ENCODE measurements at regions not wholly inside any gene's neighbourhood (a gene's known extent, or its start where the extent isn't known, plus 50 kb on each side); places are given as distances from the start of the nearest gene placed in this dataset.

DNA sequence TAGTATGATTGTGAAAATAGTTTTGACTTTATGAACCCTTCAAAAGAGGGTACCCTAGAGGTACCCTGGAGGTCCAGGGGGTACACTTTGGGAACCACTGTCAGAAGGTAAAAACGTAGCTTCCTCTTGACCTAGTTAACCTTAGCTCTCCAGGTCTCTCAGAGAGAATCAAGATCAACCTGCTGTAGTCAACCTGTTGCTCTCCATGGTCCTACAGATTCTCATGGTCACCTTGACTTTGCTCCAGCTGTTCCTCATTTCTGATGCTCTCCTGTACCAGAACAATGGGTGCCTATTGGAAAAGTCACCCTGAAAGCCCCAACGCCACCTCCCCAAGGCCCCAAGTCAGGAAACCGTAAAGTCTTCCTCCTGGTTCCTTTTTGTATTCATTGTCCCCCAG lies 294.4 kb upstream of the CDH4 start:
- Histone ChIP-seq H3K4me1 (ENCODE audit: control insufficient read depth, insufficient read depth, low read length) (no peaks in the 10 kb centered on the region), H2BK15ac (ENCODE audit: low read depth, low read length) (no peak overlapping the region), H2AK9ac (replicated peaks; ENCODE audit: low read depth, low read length, poor library complexity) (no peak overlapping the region), H3K79me1 (ENCODE audit: low read depth in 1 of 2, low read length in 2 of 2) (no peaks in the 10 kb centered on the region), H2BK5ac (ENCODE audit: low read depth, low read length, poor library complexity, severe bottlenecking) (no peak overlapping the region), H3K9me3 (ENCODE audit: control insufficient read depth, insufficient read depth, low read length) (peaks cover 28% of the 10 kb centered on the region), H2AFZ (replicated peaks; ENCODE audit: low read length, poor library complexity) (no peak overlapping the region), H4K8ac (ENCODE audit: low read depth in 2 of 2, low read length in 2 of 2) (no peak overlapping the region), H3K4me2 (ENCODE audit: low read depth, low read length) (no peak overlapping the region), H3K27ac (ENCODE audit: insufficient read depth, low read length) (no peak overlapping the region), H4K5ac (ENCODE audit: low read depth, low read length) (no peak overlapping the region), H3K14ac (replicated peaks; ENCODE audit: low read depth, low read length) (no peak overlapping the region), H3K9me1 (ENCODE audit: insufficient read depth, low read length) (no peaks in the 10 kb centered on the region), H2BK120ac (ENCODE audit: low read depth, low read length) (no peak overlapping the region), H4K20me1 (ENCODE audit: insufficient read depth, low read length) (no peaks in the 10 kb centered on the region), H3K23ac (ENCODE audit: low read depth, low read length) (no peak overlapping the region), H3K56ac (ENCODE audit: extremely low read depth, insufficient read depth, low read length) (no peak overlapping the region), H3K4ac (ENCODE audit: low read depth, low read length) (no peak overlapping the region), H3K27me3 (ENCODE audit: control insufficient read depth, insufficient read depth, low read length) (no peaks in the 10 kb centered on the region), H2BK20ac (ENCODE audit: low read depth, low read length) (no peak overlapping the region), H3K4me3 (ENCODE audit: insufficient read depth, low read depth, low read length) (no peak overlapping the region), H4K91ac (ENCODE audit: insufficient read depth, low read depth, low read length) (no peak overlapping the region), H3K9ac (ENCODE audit: low read depth, low read length) (no peak overlapping the region), H3K18ac (ENCODE audit: low read depth, low read length) (no peak overlapping the region), H3K36me3 (ENCODE audit: control insufficient read depth, insufficient read depth, low read length) (no peaks in the 10 kb centered on the region), H2AK5ac (ENCODE audit: low read depth, low read length) (no peak overlapping the region)
- dilution Hi-C loops (cut with HindIII; ENCODE audit: low sequenced_read_pairs, unreplicated experiment) (no loop called here), intact Hi-C loops (cut with micrococcal nuclease) (no loop called here), in situ Hi-C loops (cut with MboI; ENCODE audit: low sequenced_read_pairs) (no loop called here)
- ChIA-PET CTCF (no interaction called here), POLR2A (ENCODE audit: unreplicated experiment) (no interaction called here)
- no TSS peak for BruUV-seq (replicated peaks)
- TF ChIP-seq MAFK (IDR thresholded peaks at IDR 0.05; ENCODE audit: low read depth, low read length) (no peak), POLR2A (IDR thresholded peaks at IDR 0.05; ENCODE audit: low read depth, low read length) (no peak), CTCF (conservative IDR thresholded peaks at IDR 0.05; ENCODE audit: low read depth, low read length) (no peak), CHD1 (IDR thresholded peaks at IDR 0.05; ENCODE audit: low read depth, low read length) (no peak), BHLHE40 (IDR thresholded peaks at IDR 0.05; ENCODE audit: low read depth, low read length) (no peak), MXI1 (IDR thresholded peaks at IDR 0.05; ENCODE audit: borderline replicate concordance, low read depth, low read length) (no peak), RAD21 (IDR thresholded peaks at IDR 0.05; ENCODE audit: low read length) (no peak), SMC3 (IDR thresholded peaks at IDR 0.05; ENCODE audit: low read depth, low read length) (no peak), CEBPB (IDR thresholded peaks at IDR 0.05; ENCODE audit: low read depth, low read length) (no peak), FOS (IDR thresholded peaks at IDR 0.05; ENCODE audit: low read depth, low read length) (no peak), RFX5 (IDR thresholded peaks at IDR 0.05; ENCODE audit: low read depth, low read length) (no peak), RCOR1 (IDR thresholded peaks at IDR 0.05; ENCODE audit: insufficient replicate concordance, low read length) (no peak), MAZ (IDR thresholded peaks at IDR 0.05; ENCODE audit: borderline replicate concordance, low read depth, low read length) (no peak), NFE2L2 (IDR thresholded peaks at IDR 0.05; ENCODE audit: low read depth, low read length) (no peak)
- TF ChIP-seq, protein P1, sequence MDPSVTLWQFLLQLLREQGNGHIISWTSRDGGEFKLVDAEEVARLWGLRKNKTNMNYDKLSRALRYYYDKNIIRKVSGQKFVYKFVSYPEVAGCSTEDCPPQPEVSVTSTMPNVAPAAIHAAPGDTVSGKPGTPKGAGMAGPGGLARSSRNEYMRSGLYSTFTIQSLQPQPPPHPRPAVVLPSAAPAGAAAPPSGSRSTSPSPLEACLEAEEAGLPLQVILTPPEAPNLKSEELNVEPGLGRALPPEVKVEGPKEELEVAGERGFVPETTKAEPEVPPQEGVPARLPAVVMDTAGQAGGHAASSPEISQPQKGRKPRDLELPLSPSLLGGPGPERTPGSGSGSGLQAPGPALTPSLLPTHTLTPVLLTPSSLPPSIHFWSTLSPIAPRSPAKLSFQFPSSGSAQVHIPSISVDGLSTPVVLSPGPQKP (IDR thresholded peaks at IDR 0.05; ENCODE audit: borderline replicate concordance, low read depth, low read length): no peak
- TF ChIP-seq, protein P2, sequence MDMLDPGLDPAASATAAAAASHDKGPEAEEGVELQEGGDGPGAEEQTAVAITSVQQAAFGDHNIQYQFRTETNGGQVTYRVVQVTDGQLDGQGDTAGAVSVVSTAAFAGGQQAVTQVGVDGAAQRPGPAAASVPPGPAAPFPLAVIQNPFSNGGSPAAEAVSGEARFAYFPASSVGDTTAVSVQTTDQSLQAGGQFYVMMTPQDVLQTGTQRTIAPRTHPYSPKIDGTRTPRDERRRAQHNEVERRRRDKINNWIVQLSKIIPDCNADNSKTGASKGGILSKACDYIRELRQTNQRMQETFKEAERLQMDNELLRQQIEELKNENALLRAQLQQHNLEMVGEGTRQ (IDR thresholded peaks at IDR 0.05; ENCODE audit: low read depth, low read length): no peak
- WGBS, 2 experiments (ENCODE audit: extremely low coverage in 2 of 2, insufficient read length in 1 of 2): 0% methylated on average over 1 of the region's 3 CpGs; no CpG with 5 or more reads in 1 of the 2 experiments
- ATAC-seq (ENCODE audit: low read depth): no peak
- DNase-seq: no peak
